AG04449 (cell line): ENCODE measurements at regions not wholly inside any gene's neighbourhood (a gene's known extent, or its start where the extent isn't known, plus 50 kb on each side); places are given as distances from the start of the nearest gene placed in this dataset.

Experiments
- CTCF ChIA-PET: fragments of 350-600 bp; formaldehyde crosslinking; extraction: SDS; loops from one replicate; lab custom pipeline; 2021; ENCODE audit warnings: antibody characterized with exemption; lab: Yijun Ruan, JAX
- POLR2A ChIA-PET: fragments of 400-600, 350-600 bp; formaldehyde crosslinking; extraction: SDS; loops from one replicate; lab custom pipeline; 2020; ENCODE audit warnings: antibody characterized with exemption, inconsistent platforms; lab: Yijun Ruan, JAX
- DNase-seq: peaks from one replicate; pipeline ENCODE4 v3.0.0-alpha.2; 2010; ENCODE audit warnings: low read depth, low spot score
- H3K4me3 ChIP-seq: 2 replicates; pipeline ENCODE4 v1.5.1; 2011; ENCODE audit warnings: low read depth, mild to moderate bottlenecking, control low read depth, low read length
- CTCF ChIP-seq: IDR thresholded peaks from one replicate; pipeline ENCODE4 v1.5.1; 2011; ENCODE audit warnings: mild to moderate bottlenecking, moderate library complexity, low read length, control low read depth, inconsistent platforms; ENCODE audit not compliant: insufficient read depth; ENCODE audit errors: missing control alignments

DNA sequence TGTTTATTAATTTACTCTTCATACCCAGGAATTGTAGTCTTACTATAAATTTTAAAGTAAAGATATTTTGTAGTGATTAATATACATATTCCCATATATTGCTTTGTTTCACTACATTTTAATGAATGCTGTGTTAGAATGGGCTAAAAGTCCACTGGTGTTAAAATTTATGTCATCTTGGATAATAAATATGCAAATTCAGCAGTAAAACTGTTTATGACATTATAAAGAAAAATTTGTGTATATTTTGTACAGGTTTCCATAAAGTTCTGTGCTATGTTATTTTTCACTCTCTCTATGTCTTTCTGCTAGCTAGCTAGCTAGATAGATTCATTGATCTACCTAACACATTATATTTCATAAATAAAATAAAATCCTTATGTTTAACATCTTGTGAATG is 1071.2 kb downstream of the FAT4 start:
- no peak overlapping the region for H3K4me3 ChIP-seq
- CTCF ChIA-PET, result no interaction called here
- POLR2A ChIA-PET, result no interaction called here
- no peak for DNase-seq
- TF ChIP-seq CTCF, result no peak

DNA sequence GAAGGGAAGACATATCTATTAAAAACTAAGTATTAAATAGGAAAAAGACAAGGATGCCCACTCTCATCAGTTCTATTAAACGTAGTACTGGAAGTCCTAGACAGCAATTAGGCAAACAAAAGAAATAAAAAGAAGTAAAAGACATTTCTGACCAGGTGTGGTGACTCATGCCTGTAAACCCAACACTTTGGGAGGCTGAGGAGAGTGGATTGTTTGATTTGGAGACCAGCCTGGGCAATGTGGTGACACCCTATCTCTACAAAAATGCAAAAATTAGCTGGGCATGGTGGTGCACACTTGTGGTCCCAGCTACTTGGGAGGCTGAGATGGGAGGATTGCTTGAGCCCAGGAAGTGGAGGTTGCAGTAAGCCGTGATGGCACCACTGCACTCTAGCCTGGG is 1071.8 kb downstream of the FAT4 start:
- no peak for TF ChIP-seq CTCF
- ChIA-PET CTCF (no interaction called here), POLR2A (no interaction called here)
- no peak overlapping the region for H3K4me3 ChIP-seq
- no peak for DNase-seq

- POLR2A ChIA-PET, result no interaction called here
- no peak for TF ChIP-seq CTCF
- H3K4me3 ChIP-seq, result no peak overlapping the region
- no peak for DNase-seq
- CTCF ChIA-PET, result no interaction called here
Observed at GRCh38 chr4:126395664-126396063, 1080.9 kb downstream of the FAT4 start.

DNA sequence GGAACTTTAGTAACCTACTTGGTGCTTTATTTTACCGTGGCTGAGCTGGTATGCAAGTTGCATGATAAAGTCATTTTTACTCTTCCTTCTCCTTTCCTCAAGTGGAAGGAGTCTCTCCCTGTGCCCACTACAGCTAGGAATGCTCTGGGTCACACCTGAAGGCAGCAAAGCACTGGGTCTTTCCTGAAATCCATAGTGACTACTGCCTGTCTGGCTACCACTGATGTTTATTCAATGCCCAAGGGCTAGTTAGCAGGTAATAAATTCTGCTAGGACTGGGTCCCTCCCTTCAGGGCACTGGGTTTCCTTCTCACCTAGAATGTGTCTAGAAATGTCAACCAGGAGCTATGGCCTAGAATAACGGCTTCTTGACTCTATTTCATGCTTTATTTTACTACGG is 1081.4 kb downstream of the FAT4 start:
- ChIA-PET POLR2A (no interaction called here), CTCF (no interaction called here)

GRCh38 chr4:126396703-126397102 is 1081.9 kb downstream of the FAT4 start:
- H3K4me3 ChIP-seq, result no peak overlapping the region
- ChIA-PET POLR2A (no interaction called here), CTCF (no interaction called here)
- TF ChIP-seq CTCF, result no peak
- no peak for DNase-seq

More for the DNA sequence above, 1081.4 kb downstream of the FAT4 start:
- DNase-seq, result no peak
- H3K4me3 ChIP-seq, result no peak overlapping the region
- TF ChIP-seq CTCF, result no peak

DNA sequence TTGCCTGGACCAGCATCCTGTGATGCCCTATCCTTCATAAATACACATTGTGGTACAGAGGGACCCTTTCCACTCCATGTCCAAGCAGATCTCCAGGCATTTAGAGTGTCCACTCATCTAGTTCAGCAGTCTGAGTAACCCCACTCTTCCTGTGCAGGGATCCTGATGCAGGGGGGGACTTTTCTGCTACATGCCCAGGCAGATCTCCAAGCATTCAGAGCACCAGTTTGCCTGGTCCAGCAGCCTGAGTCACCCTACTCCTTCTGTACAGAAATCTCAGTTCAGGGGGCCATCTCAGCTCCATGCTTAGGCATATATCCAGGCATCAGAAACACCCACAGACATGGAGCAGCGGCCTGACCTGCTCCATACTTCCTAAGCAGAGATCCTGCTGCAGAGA is 1089.8 kb downstream of the FAT4 start:
- TF ChIP-seq CTCF, result no peak
- CTCF ChIA-PET, result interaction anchor here (0.8 to 1.1 kb wide), 2 partner anchors 68 to 181 kb away, joined by 3 read pairs; no protein-coding TSS in a partner anchor
- no peak for DNase-seq
- no peak overlapping the region for H3K4me3 ChIP-seq
- POLR2A ChIA-PET, result interaction anchor here (1.1 kb wide), 1 partner anchor 79 kb away, joined by 3 read pairs; no protein-coding TSS in a partner anchor
